ENCODE measurements at regions not wholly inside any gene's neighbourhood (a gene's known extent, or its start where the extent isn't known, plus 50 kb on each side); places are given as distances from the start of the nearest gene placed in this dataset.

- no peak for TF ChIP-seq CTCF (IDR thresholded peaks at IDR 0.05; ENCODE audit: poor library complexity, severe bottlenecking)
- no peak for TF ChIP-seq REST (IDR thresholded peaks at IDR 0.05; ENCODE audit: borderline replicate concordance)
- no peak for TF ChIP-seq EP300 (conservative IDR thresholded peaks at IDR 0.05; ENCODE audit: poor library complexity, severe bottlenecking)
- TF ChIP-seq RAD21 (conservative IDR thresholded peaks at IDR 0.05), result no peak
- no peak for TF ChIP-seq SMC3 (conservative IDR thresholded peaks at IDR 0.05; ENCODE audit: poor library complexity)
- no peak for TF ChIP-seq POLR2AphosphoS5 (IDR thresholded peaks at IDR 0.05)
- TF ChIP-seq EZH2 (IDR thresholded peaks at IDR 0.05; ENCODE audit: borderline replicate concordance, insufficient read depth, low read length, poor library complexity, severe bottlenecking), result no peak
- no peak for TF ChIP-seq TAF1 (IDR thresholded peaks at IDR 0.05; ENCODE audit: low read depth)
- no peak for TF ChIP-seq MXI1 (conservative IDR thresholded peaks at IDR 0.05; ENCODE audit: poor library complexity, severe bottlenecking)
Observed at GRCh38 chr1:117752661-117753060, 146.8 kb downstream of the TENT5C start.
